SHP77 treated with DMSO at 0.1 percent for 48 hours (cell line): ENCODE measurements at regions not wholly inside any gene's neighbourhood (a gene's known extent, or its start where the extent isn't known, plus 50 kb on each side); places are given as distances from the start of the nearest gene placed in this dataset.

Source experiments
- DNase-seq: peaks from one replicate; lab custom pipeline; 2025; lab: John Stamatoyannopoulos, UW

GRCh38 chr16:85162478-85163277 lies 50.4 kb upstream of the CIBAR2 start:
- DNase-seq = peak; percentile 37

- no peak for DNase-seq
Observed at GRCh38 chr16:85163278-85164112, 51.2 kb upstream of the CIBAR2 start.

- DNase-seq = no peak
Observed at GRCh38 chr16:85164431-85164830, 52.2 kb upstream of the CIBAR2 start.

- DNase-seq = no peak
Observed at GRCh38 chr16:85164838-85165516, 52.7 kb upstream of the CIBAR2 start.

- no peak for DNase-seq
Observed at GRCh38 chr16:85165781-85166180, 53.5 kb upstream of the CIBAR2 start.

DNA sequence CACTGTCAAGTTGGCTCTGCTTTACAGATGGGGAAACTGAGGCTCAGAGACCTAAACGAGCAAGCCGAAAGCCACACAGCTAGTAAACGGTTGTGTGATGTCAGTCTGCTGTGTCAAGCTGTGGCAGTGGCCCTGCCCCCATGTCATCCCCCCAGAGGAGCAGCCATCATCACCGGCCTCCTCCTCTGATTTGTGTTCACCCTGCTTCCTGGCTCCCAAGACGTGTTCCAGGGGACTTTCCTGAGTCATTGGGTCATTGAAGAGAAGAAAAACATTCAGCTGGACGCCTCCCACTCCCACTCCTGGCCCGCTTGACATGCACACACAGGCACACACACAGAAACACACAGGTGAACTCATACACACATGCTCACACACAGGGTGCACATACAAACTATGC lies 54.0 kb upstream of the CIBAR2 start:
- no peak for DNase-seq

DNA sequence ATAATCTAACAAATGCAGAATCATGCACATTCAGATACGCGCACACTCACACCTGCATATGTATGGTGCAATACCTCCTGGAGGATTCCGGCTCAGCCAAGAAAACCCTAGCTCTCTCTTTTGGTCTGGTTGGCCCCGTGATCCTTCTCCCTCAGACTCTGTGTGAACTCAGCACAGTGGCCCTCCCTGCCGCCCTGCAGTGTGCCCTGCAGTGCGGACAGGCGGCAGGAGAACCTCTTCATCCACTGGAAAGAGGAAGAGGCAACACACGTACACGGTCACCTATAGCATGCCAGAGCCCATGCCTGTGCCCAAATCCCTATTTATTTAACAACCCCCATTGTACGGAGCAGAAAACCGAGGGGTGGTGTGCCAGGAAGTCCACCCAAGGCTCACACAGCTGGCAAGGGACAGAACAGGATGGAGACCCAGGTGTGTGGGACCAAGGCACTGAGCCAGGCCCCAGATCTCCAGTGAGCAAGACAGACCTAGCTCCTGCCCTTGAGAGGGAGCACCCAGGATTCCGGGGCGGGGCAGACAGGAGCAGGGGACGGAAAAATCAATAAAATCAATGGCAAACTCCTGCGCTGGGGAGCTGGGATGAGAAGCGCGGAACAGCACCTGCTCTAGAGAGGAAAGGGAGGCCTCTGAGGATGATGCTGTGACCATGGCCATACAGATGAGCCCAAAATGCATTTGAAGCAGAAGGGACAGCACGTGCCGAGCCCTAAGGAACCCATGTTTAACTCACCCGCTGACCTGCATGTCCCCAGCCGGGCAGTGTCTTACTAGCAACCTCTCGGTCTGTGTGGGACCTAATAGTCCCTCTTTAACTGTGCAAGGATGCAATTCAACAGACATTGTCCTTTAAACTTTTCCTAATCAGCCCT lies 54.7 kb upstream of the CIBAR2 start:
- no peak for DNase-seq

- no peak for DNase-seq
Observed at GRCh38 chr16:85167589-85168537, 55.6 kb upstream of the CIBAR2 start.

- no peak for DNase-seq
Observed at GRCh38 chr16:85168732-85169256, 56.5 kb upstream of the CIBAR2 start.

GRCh38 chr16:85169333-85170065 lies 57.2 kb upstream of the CIBAR2 start:
- no peak for DNase-seq

GRCh38 chr16:85170066-85170491 lies 57.8 kb upstream of the CIBAR2 start:
- DNase-seq = no peak

DNA sequence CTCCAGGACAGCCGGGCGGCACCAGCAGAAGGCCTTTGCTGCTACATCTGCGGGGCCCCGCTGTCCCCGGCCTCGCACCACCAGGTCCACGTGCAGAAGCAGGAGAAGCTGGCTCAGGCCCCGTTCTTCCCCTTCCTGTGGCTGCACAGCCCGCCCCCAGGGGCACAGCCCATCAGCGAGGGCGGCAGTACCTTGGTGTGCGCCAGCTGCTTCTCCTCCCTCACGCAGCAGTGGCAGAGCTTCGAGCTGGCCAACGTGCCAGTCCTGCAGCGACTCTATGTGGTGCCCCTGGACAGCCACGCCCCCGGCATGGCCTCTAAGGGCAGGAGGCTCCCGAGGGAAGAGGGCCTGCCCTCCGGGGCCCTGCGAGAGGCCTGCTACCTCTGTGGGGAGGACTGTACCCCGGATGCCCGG lies 58.3 kb upstream of the CIBAR2 start:
- DNase-seq = no peak

GRCh38 chr16:85171004-85171758 lies 58.9 kb upstream of the CIBAR2 start:
- no peak for DNase-seq

DNA sequence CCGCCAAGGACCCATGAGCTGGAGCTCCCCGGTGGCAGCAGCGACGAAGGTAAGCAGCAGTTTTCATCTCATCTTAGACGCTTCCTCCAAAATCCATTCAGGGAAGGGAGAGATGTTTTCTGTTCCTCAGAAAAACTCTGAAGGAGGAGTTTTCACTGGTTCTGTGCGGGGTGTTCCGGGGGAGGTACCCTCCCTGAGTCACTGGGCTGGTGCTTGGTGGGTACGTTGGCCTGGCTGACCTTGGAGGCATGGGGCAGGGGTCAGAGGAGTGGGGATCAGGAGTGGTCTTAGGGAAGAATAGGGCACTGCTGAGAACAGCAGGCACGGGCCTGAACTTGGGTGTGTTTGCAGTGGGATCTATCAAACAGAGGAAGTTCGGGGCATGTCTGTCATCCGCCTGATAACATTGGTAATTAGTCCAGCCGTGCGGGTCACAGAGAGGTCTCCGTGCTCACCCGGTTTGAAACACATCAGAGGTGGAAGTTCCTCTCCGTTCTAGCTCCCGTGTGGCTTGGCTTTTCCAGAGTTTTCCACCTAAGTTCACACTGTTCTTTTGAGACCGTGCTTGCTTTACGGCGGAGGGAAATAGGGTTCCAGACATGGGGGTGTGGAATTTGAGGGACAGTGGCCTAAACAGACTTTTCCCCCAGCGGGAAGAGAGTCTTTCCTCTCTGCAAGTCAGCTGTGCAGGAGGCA lies 59.6 kb upstream of the CIBAR2 start:
- DNase-seq = no peak

- peak; percentile 78 for DNase-seq
Observed at GRCh38 chr16:85172455-85173145, 60.3 kb upstream of the CIBAR2 start.

GRCh38 chr16:85173146-85173980 lies 61.1 kb upstream of the CIBAR2 start:
- peak; percentile 37 for DNase-seq
